GM23248 (cell line): ENCODE measurements at regions not wholly inside any gene's neighbourhood (a gene's known extent, or its start where the extent isn't known, plus 50 kb on each side); places are given as distances from the start of the nearest gene placed in this dataset.

ENCODE experiments used
- DNase-seq: peaks from one replicate; pipeline ENCODE4 v3.0.0-alpha.2; 2015
- H2AFZ ChIP-seq: fragments of 200-600 bp; sonication (generic); 2 replicates; pipeline ENCODE4 v1.6.1; 2016; ENCODE audit warnings: antibody characterized with exemption
- H3F3A ChIP-seq: fragments of 200-600 bp; sonication (generic); 2 replicates; pipeline ENCODE4 v1.6.1; 2016; ENCODE audit warnings: mild to moderate bottlenecking, antibody characterized with exemption, mixed run types; ENCODE audit not compliant: insufficient read depth
- H3K27ac ChIP-seq: fragments of 200-600 bp; sonication (generic); 2 replicates; pipeline ENCODE4 v1.5.1; 2016; ENCODE audit warnings: mild to moderate bottlenecking
- H3K27me3 ChIP-seq: fragments of 200-600 bp; sonication (generic); replicated peaks from 2 replicates; pipeline ENCODE4 v1.6.1; 2016; ENCODE audit warnings: mild to moderate bottlenecking; ENCODE audit not compliant: insufficient read depth
- H3K36me3 ChIP-seq: fragments of 200-600 bp; sonication (generic); 2 replicates; pipeline ENCODE4 v1.6.1; 2016; ENCODE audit warnings: low read depth, mild to moderate bottlenecking
- H3K4me1 ChIP-seq: fragments of 200-600 bp; sonication (generic); 2 replicates; pipeline ENCODE4 v1.6.1; 2016; ENCODE audit warnings: mild to moderate bottlenecking; ENCODE audit not compliant: insufficient read depth
- H3K4me2 ChIP-seq: fragments of 200-600 bp; sonication (generic); one replicate; pipeline ENCODE4 v1.6.1; 2016; ENCODE audit warnings: mild to moderate bottlenecking; ENCODE audit not compliant: unreplicated experiment
- H3K4me3 ChIP-seq: fragments of 200-600 bp; sonication (generic); 2 replicates; pipeline ENCODE4 v1.5.1; 2016; ENCODE audit warnings: mild to moderate bottlenecking
- H3K79me2 ChIP-seq: fragments of 200-600 bp; sonication (generic); 2 replicates; pipeline ENCODE4 v1.6.1; 2016; ENCODE audit warnings: mild to moderate bottlenecking; ENCODE audit not compliant: insufficient read depth
- H3K9ac ChIP-seq: fragments of 200-600 bp; sonication (generic); 2 replicates; pipeline ENCODE4 v1.6.1; 2016; ENCODE audit warnings: mild to moderate bottlenecking
- H3K9me2 ChIP-seq: fragments of 200-600 bp; sonication (generic); 2 replicates; pipeline ENCODE4 v1.6.1; 2016; ENCODE audit warnings: mixed run types, mild to moderate bottlenecking, moderate library complexity; ENCODE audit not compliant: insufficient read depth
- H3K9me3 ChIP-seq: fragments of 200-600 bp; sonication (generic); one replicate; pipeline ENCODE4 v1.6.1; 2017; ENCODE audit warnings: low read depth
- H4K20me1 ChIP-seq: fragments of 200-600 bp; sonication (generic); 2 replicates; pipeline ENCODE4 v1.6.0; 2016; ENCODE audit not compliant: insufficient read depth
- EZH2 ChIP-seq: fragments of 200-600 bp; sonication (generic); IDR thresholded peaks from 2 replicates; pipeline ENCODE4 v1.6.1; 2018; ENCODE audit warnings: antibody characterized with exemption, mild to moderate bottlenecking; ENCODE audit not compliant: insufficient read depth, poor library complexity, severe bottlenecking
- EZH2phosphoT487 ChIP-seq: fragments of 200-600 bp; sonication (generic); IDR thresholded peaks from 2 replicates; pipeline ENCODE4 v1.6.1; 2018; ENCODE audit warnings: antibody characterized with exemption, moderate library complexity, mild to moderate bottlenecking, low read depth; ENCODE audit not compliant: insufficient read depth
- WGBS, 2 experiments: methylation state at CpG; one replicate each; pipeline ENCODE4 v1.1.6; 2015 to 2017; ENCODE audit warnings: low lambda C conversion rate in 2 of 2, low coverage in 1 of 2; ENCODE audit errors: missing lambda C conversion rate in 2 of 2; 5-methylcytosine and 5-hydroxymethylcytosine counted together
- in situ Hi-C: fragments of 300-500 bp; cut with MboI; formaldehyde crosslinking; loops from 2 replicates; pipeline ENCODE4 v1.15.0; 2020

- no peaks in the 10 kb centered on the region; the same call in 1 of the 2 replicates for H3K4me1 ChIP-seq
- H4K20me1 ChIP-seq: no peaks in the 10 kb centered on the region
- in situ Hi-C loops: loop anchor here (10.0 kb wide), 1 partner anchor 62 kb away; no protein-coding TSS in a partner anchor
- no peaks in the 10 kb centered on the region for H3K9me3 ChIP-seq
- peak; percentile 12 for DNase-seq
- H3K36me3 ChIP-seq: no peaks in the 10 kb centered on the region
- no peak overlapping the region for H3K4me3 ChIP-seq
- no peaks in the 10 kb centered on the region for H3K79me2 ChIP-seq
- no peaks in the 10 kb centered on the region for H3F3A ChIP-seq
- no peak overlapping the region for H3K27ac ChIP-seq
- H3K27me3 ChIP-seq: peaks cover 20% of the 10 kb centered on the region
- TF ChIP-seq EZH2: peak; percentile 78
- no peak for TF ChIP-seq EZH2phosphoT487
- H3K9me2 ChIP-seq: no peaks in the 10 kb centered on the region
- no peak overlapping the region for H3K4me2 ChIP-seq
- H2AFZ ChIP-seq: no peak overlapping the region
- 23 to 24% methylated on average over 26 of the region's 26 CpGs for WGBS, 2 experiments
- H3K9ac ChIP-seq: no peak overlapping the region
Observed at GRCh38 chr11:43582863-43583462, 97.6 kb upstream of the HSD17B12 start.

GRCh38 chr11:43583548-43583947 lies 97.0 kb upstream of the HSD17B12 start:
- in situ Hi-C loops: loop anchor here (10.0 kb wide), 1 partner anchor 61 kb away; no protein-coding TSS in a partner anchor
- no peak overlapping the region for H3K9ac ChIP-seq

GRCh38 chr11:43585877-43586608 lies 94.5 kb upstream of the HSD17B12 start:
- WGBS, 2 experiments: 73 to 85% methylated on average over 1 of the region's 1 CpG
- Histone ChIP-seq H3F3A (no peaks in the 10 kb centered on the region), H3K27ac (no peak overlapping the region), H3K4me2 (no peak overlapping the region), H2AFZ (no peak overlapping the region), H3K9me3 (no peaks in the 10 kb centered on the region), H3K27me3 (peaks cover 17% of the 10 kb centered on the region), H3K4me3 (no peak overlapping the region), H3K36me3 (no peaks in the 10 kb centered on the region), H3K79me2 (no peaks in the 10 kb centered on the region), H3K9ac (no peak overlapping the region), H3K4me1 (no peaks in the 10 kb centered on the region), H4K20me1 (no peaks in the 10 kb centered on the region), H3K9me2 (no peaks in the 10 kb centered on the region)
- no peak for DNase-seq
- TF ChIP-seq EZH2phosphoT487: no peak
- in situ Hi-C loops: loop anchor here (10.0 kb wide), 1 partner anchor 59 kb away; no protein-coding TSS in a partner anchor

More at GRCh38 chr11:43583548-43583947, 97.0 kb upstream of the HSD17B12 start:
- Histone ChIP-seq H3K4me3 (no peak overlapping the region), H3F3A (no peaks in the 10 kb centered on the region), H3K4me2 (no peak overlapping the region), H3K36me3 (no peaks in the 10 kb centered on the region), H3K9me3 (no peaks in the 10 kb centered on the region), H4K20me1 (no peaks in the 10 kb centered on the region), H3K27ac (no peak overlapping the region), H3K79me2 (no peaks in the 10 kb centered on the region), H3K27me3 (peaks cover 17% of the 10 kb centered on the region), H2AFZ (no peak overlapping the region), H3K9me2 (no peaks in the 10 kb centered on the region), H3K4me1 (no peaks in the 10 kb centered on the region)
- 31 to 33% methylated on average over 6 of the region's 6 CpGs for WGBS, 2 experiments
- no peak for DNase-seq
- TF ChIP-seq EZH2 (no peak), EZH2phosphoT487 (no peak)

- H4K20me1 ChIP-seq: no peaks in the 10 kb centered on the region
- in situ Hi-C loops: loop anchor here (10.0 kb wide), 1 partner anchor 55 kb away; no protein-coding TSS in a partner anchor
- no peaks in the 10 kb centered on the region for H3K9me3 ChIP-seq
- DNase-seq: no peak
- TF ChIP-seq EZH2phosphoT487 (no peak), EZH2 (no peak)
- no peak overlapping the region for H2AFZ ChIP-seq
- H3K27ac ChIP-seq: no peak overlapping the region
- H3K4me2 ChIP-seq: no peak overlapping the region
- H3K9me2 ChIP-seq: no peaks in the 10 kb centered on the region
- 63 to 67% methylated on average over 5 of the region's 5 CpGs for WGBS, 2 experiments
- H3F3A ChIP-seq: no peaks in the 10 kb centered on the region
- no peaks in the 10 kb centered on the region for H3K36me3 ChIP-seq
- no peaks in the 10 kb centered on the region for H3K79me2 ChIP-seq
- H3K9ac ChIP-seq: no peak overlapping the region
- H3K27me3 ChIP-seq: no peaks in the 10 kb centered on the region
- H3K4me3 ChIP-seq: no peak overlapping the region
- no peaks in the 10 kb centered on the region for H3K4me1 ChIP-seq
Observed at GRCh38 chr11:43589601-43590250, 90.8 kb upstream of the HSD17B12 start.
